ENCODE measurements at regions not wholly inside any gene's neighbourhood (a gene's known extent, or its start where the extent isn't known, plus 50 kb on each side); places are given as distances from the start of the nearest gene placed in this dataset.
A peak's percentile ranks its signal among the peaks of the same experiment; 100 is the strongest.

DNA sequence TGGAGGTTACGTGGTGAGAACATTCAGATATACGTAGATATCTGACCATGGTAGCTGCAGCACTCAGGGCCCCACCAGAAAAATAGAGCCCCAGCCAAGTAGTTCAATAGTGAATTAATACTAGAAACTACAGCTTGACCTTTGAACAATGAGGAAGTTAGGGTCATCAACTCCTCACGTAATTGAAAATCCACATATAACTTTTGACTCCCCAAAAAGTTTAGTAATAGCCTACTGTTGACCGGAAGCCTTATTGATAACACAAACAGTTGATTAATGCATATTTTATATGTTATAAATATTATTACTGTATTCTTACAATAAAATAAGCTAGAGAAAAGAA, 117.9 kb downstream of the SNX5 start:
- Histone ChIP-seq H3K4me1 (ENCODE audit: insufficient read depth) (peaks cover 5% of the 10 kb centered on the region), H3K27me3 (no peaks in the 10 kb centered on the region), H3K36me3 (no peaks in the 10 kb centered on the region), H3K4me3 (no peak overlapping the region), H3K27ac (no peak overlapping the region), H3K9me3 (no peaks in the 10 kb centered on the region)
- 70 to 75% (median 72%) methylated on average over 4 of the region's 4 CpGs for WGBS, 3 donors
- intact Hi-C loops (cut with DNase I), result loop anchor here in 1 of 4 donors (5.0 kb wide), 1 partner anchor 43 kb away; no protein-coding TSS in a partner anchor
- no peak for DNase-seq
- TF ChIP-seq POLR2A (IDR thresholded peaks at IDR 0.05) (no peak), EP300 (IDR thresholded peaks at IDR 0.05) (no peak)
- TF ChIP-seq, protein P1, sequence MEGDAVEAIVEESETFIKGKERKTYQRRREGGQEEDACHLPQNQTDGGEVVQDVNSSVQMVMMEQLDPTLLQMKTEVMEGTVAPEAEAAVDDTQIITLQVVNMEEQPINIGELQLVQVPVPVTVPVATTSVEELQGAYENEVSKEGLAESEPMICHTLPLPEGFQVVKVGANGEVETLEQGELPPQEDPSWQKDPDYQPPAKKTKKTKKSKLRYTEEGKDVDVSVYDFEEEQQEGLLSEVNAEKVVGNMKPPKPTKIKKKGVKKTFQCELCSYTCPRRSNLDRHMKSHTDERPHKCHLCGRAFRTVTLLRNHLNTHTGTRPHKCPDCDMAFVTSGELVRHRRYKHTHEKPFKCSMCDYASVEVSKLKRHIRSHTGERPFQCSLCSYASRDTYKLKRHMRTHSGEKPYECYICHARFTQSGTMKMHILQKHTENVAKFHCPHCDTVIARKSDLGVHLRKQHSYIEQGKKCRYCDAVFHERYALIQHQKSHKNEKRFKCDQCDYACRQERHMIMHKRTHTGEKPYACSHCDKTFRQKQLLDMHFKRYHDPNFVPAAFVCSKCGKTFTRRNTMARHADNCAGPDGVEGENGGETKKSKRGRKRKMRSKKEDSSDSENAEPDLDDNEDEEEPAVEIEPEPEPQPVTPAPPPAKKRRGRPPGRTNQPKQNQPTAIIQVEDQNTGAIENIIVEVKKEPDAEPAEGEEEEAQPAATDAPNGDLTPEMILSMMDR (IDR thresholded peaks at IDR 0.05), result no peak

DNA sequence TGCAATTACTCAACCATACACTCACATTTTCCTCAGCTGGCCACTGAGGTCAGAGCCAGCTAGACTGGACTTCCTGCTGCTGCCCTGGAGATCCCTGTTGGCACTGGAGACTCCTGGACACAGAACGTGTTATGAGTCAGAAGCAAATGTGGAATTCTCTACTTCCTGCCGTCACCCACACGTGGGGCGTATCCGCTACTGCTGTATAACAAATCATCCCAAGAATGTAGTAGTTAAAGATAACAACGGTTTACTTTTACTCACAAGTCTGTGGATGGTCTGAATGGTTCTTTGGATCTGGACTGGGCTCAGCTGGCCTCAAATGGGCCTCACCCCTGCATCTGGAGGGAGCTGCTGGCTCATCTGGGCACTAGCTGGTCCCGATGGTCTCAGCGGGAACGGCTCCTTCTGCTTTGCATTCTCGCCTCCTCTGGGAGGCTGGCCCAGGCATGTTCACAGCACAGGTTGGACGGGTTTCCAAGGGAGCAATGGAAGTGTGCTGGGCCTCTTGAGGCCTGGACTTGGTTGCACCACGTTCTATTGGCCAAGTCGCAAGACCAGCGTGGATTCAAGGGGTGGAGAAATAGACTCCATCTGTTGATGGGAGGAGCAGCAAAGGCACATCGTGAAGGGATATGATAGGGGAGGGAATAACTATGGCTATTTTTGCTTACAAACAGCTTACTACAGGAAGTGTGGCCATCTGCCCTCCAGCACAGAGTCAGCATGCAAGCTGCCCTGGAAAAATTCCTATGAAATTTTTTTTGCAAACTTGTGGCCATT, 118.5 kb downstream of the SNX5 start:
- Histone ChIP-seq H3K4me3 (no peak overlapping the region), H3K36me3 (no peaks in the 10 kb centered on the region), H3K4me1 (ENCODE audit: insufficient read depth) (peaks cover 5% of the 10 kb centered on the region), H3K27me3 (no peaks in the 10 kb centered on the region), H3K9me3 (no peaks in the 10 kb centered on the region), H3K27ac (no peak overlapping the region)
- DNase-seq, result peak in 2 of 5 donors; percentile 44 to 57
- WGBS, 3 donors, result 46 to 59% (median 50%) methylated on average over 15 of the region's 15 CpGs
- intact Hi-C loops (cut with DNase I), result loop anchor here in 1 of 4 donors (5.0 kb wide), 1 partner anchor 43 kb away; no protein-coding TSS in a partner anchor
- TF ChIP-seq, protein P1 (IDR thresholded peaks at IDR 0.05), result no peak
- TF ChIP-seq POLR2A (IDR thresholded peaks at IDR 0.05), result no peak
- no peak for TF ChIP-seq EP300 (IDR thresholded peaks at IDR 0.05)

GRCh38 chr20:17849138-17849900, 119.3 kb downstream of the SNX5 start:
- H3K4me3 ChIP-seq, result no peak overlapping the region
- TF ChIP-seq EP300 (IDR thresholded peaks at IDR 0.05) (no peak), POLR2A (IDR thresholded peaks at IDR 0.05) (no peak)
- TF ChIP-seq, protein P1 (IDR thresholded peaks at IDR 0.05), result no peak
- no peak overlapping the region for H3K27ac ChIP-seq
- DNase-seq, result no peak
- no peaks in the 10 kb centered on the region for H3K36me3 ChIP-seq
- no peaks in the 10 kb centered on the region for H3K27me3 ChIP-seq
- WGBS, 3 donors, result 95 to 97% (median 95%) methylated on average over 6 of the region's 6 CpGs
- H3K4me1 ChIP-seq (ENCODE audit: insufficient read depth), result peaks cover 5% of the 10 kb centered on the region
- intact Hi-C loops (cut with DNase I), result no loop called here
- H3K9me3 ChIP-seq, result no peaks in the 10 kb centered on the region

GRCh38 chr20:17848249-17849048, 120.1 kb downstream of the SNX5 start:
- 88 to 93% (median 91%) methylated on average over 4 of the region's 4 CpGs for WGBS, 3 donors
- no peak overlapping the region for H3K27ac ChIP-seq
- no peak for TF ChIP-seq EP300 (IDR thresholded peaks at IDR 0.05)
- no peak for TF ChIP-seq POLR2A (IDR thresholded peaks at IDR 0.05)
- TF ChIP-seq, protein P1 (IDR thresholded peaks at IDR 0.05), result no peak
- H3K9me3 ChIP-seq, result no peaks in the 10 kb centered on the region
- intact Hi-C loops (cut with DNase I), result no loop called here
- no peak overlapping the region for H3K4me3 ChIP-seq
- no peaks in the 10 kb centered on the region for H3K27me3 ChIP-seq
- DNase-seq, result no peak
- no peaks in the 10 kb centered on the region for H3K36me3 ChIP-seq
- H3K4me1 ChIP-seq (ENCODE audit: insufficient read depth), result peaks cover 9% of the 10 kb centered on the region
